ENCODE measurements at regions not wholly inside any gene's neighbourhood (a gene's known extent, or its start where the extent isn't known, plus 50 kb on each side); places are given as distances from the start of the nearest gene placed in this dataset.

DNA sequence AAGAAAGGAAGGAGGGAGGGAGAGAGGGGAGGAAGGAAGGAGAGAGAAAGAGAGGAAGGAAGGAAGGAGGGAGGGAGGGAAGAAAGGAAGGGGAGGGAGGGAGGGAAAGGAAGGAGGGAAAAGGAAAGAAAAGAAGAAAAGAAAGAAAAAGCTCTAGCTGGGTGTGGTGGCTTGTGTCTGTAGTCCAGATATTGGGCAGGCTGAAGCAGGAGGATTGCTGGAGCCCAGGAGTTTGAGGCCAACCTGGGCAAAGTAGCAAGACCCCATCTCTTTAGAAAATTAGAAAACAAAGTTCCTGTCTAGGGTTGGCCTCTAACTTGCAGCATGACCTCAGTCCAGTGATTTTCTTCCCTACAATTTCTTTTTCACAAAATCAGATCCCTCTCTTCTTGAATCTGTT, 208.2 kb upstream of the NUDT4 start:
- 0 out of 4 replicates have a peak, but pooled peaks cover 0 to 2% of the 10 kb centered on the region in 2 experiments for H3K79me1 ChIP-seq (ENCODE audit: low read depth in 1 of 2, low read length in 2 of 2)
- no TSS peak for BruUV-seq (replicated peaks)

More for the DNA sequence above, 208.2 kb upstream of the NUDT4 start:
- H3K4ac ChIP-seq (ENCODE audit: low read depth, low read length), result no peak overlapping the region
- H2BK120ac ChIP-seq (ENCODE audit: low read depth, low read length), result no peak overlapping the region
- H3K4me1 ChIP-seq (ENCODE audit: control insufficient read depth, insufficient read depth, low read length), result peaks cover 17% of the 10 kb centered on the region
- dilution Hi-C loops (cut with HindIII; ENCODE audit: low sequenced_read_pairs, unreplicated experiment) (no loop called here), intact Hi-C loops (cut with micrococcal nuclease) (no loop called here), in situ Hi-C loops (cut with MboI; ENCODE audit: low sequenced_read_pairs) (no loop called here)
- no peak overlapping the region for H2BK20ac ChIP-seq (ENCODE audit: low read depth, low read length)
- no peaks in the 10 kb centered on the region for H3K27me3 ChIP-seq (ENCODE audit: control insufficient read depth, insufficient read depth, low read length)
- no peaks in the 10 kb centered on the region for H3K36me3 ChIP-seq (ENCODE audit: control insufficient read depth, insufficient read depth, low read length)
- H3K9me1 ChIP-seq (ENCODE audit: insufficient read depth, low read length), result peaks cover 10% of the 10 kb centered on the region
- TF ChIP-seq BHLHE40 (IDR thresholded peaks at IDR 0.05; ENCODE audit: low read depth, low read length) (no peak), CTCF (conservative IDR thresholded peaks at IDR 0.05; ENCODE audit: low read depth, low read length) (no peak), SMC3 (IDR thresholded peaks at IDR 0.05; ENCODE audit: low read depth, low read length) (no peak)
- no peaks in the 10 kb centered on the region for H4K20me1 ChIP-seq (ENCODE audit: insufficient read depth, low read length)
- no peak overlapping the region for H2BK15ac ChIP-seq (ENCODE audit: low read depth, low read length)
- no peak overlapping the region for H3K9ac ChIP-seq (ENCODE audit: low read depth, low read length)
- H3K23ac ChIP-seq (ENCODE audit: low read depth, low read length), result no peak overlapping the region
- H3K4me2 ChIP-seq (ENCODE audit: low read depth, low read length), result no peak overlapping the region
- H2AK9ac ChIP-seq (replicated peaks; ENCODE audit: low read depth, low read length, poor library complexity), result no peak overlapping the region
- no peaks in the 10 kb centered on the region for H3K9me3 ChIP-seq (ENCODE audit: control insufficient read depth, insufficient read depth, low read length)
- H3K56ac ChIP-seq (ENCODE audit: extremely low read depth, insufficient read depth, low read length), result no peak overlapping the region
- H2BK5ac ChIP-seq (ENCODE audit: low read depth, low read length, poor library complexity, severe bottlenecking), result no peak overlapping the region
- no peak overlapping the region for H4K8ac ChIP-seq (ENCODE audit: low read depth in 2 of 2, low read length in 2 of 2)
- H3K4me3 ChIP-seq (ENCODE audit: insufficient read depth, low read depth, low read length), result no peak overlapping the region
- H3K14ac ChIP-seq (replicated peaks; ENCODE audit: low read depth, low read length), result no peak overlapping the region
- no peak for DNase-seq
- no peak overlapping the region for H3K27ac ChIP-seq (ENCODE audit: insufficient read depth, low read length)
- H2AK5ac ChIP-seq (ENCODE audit: low read depth, low read length), result no peak overlapping the region
- H2AFZ ChIP-seq (replicated peaks; ENCODE audit: low read length, poor library complexity), result no peak overlapping the region
- ATAC-seq (ENCODE audit: low read depth), result no peak
- ChIA-PET CTCF (no interaction called here), POLR2A (ENCODE audit: unreplicated experiment) (no interaction called here)
- H3K18ac ChIP-seq (ENCODE audit: low read depth, low read length), result no peak overlapping the region
- H4K91ac ChIP-seq (ENCODE audit: insufficient read depth, low read depth, low read length), result no peak overlapping the region
- H4K5ac ChIP-seq (ENCODE audit: low read depth, low read length), result no peak overlapping the region

All from IMR-90 (cell line).